SK-N-MC (cell line): ENCODE measurements at regions not wholly inside any gene's neighbourhood (a gene's known extent, or its start where the extent isn't known, plus 50 kb on each side); places are given as distances from the start of the nearest gene placed in this dataset.

Experiments
- EZH2 ChIP-seq: fragments of 200-600 bp; sonication (generic); IDR thresholded peaks from one replicate; pipeline ENCODE4 v1.6.1; 2017; ENCODE audit warnings: antibody characterized with exemption
- FOXP2 ChIP-seq: optimal IDR thresholded peaks from 2 replicates; pipeline ENCODE3; 2011; ENCODE audit warnings: mild to moderate bottlenecking, moderate library complexity; ENCODE audit not compliant: insufficient read depth; ENCODE audit errors: extremely low read length, control extremely low read depth
- POLR2AphosphoS5 ChIP-seq: IDR thresholded peaks from 2 replicates; pipeline ENCODE4 v1.6.1; 2012; ENCODE audit warnings: mild to moderate bottlenecking, low read depth, low read length, borderline replicate concordance

GRCh38 chr12:58548801-58549200, 371.5 kb downstream of the LRIG3 start:
- TF ChIP-seq POLR2AphosphoS5 = no peak
- no peak for TF ChIP-seq EZH2
- no peak for TF ChIP-seq FOXP2
